Caco-2 (cell line): ENCODE measurements at regions not wholly inside any gene's neighbourhood (a gene's known extent, or its start where the extent isn't known, plus 50 kb on each side); places are given as distances from the start of the nearest gene placed in this dataset.

Source experiments
- BruUV-seq: library from RNA; stranded (reverse); fragments of 400-500 nt; replicated peaks from 2 replicates; lab custom pipeline; 2021; lab: Mats Ljungman, UMichigan
- CTCF ChIA-PET: fragments of 300-600 bp; sonication (Branson Sonifier 250); formaldehyde crosslinking; loops from one replicate; lab custom pipeline; 2022; ENCODE audit warnings: antibody characterized with exemption; lab: Charles Lee
- POLR2A ChIA-PET: fragments of 300-600 bp; sonication (Branson Sonifier 250); formaldehyde crosslinking; loops from one replicate; lab custom pipeline; 2022; ENCODE audit warnings: antibody characterized with exemption; lab: Charles Lee
- DNase-seq, 2 experiments: peaks; one replicate each; pipeline versions ENCODE4 v3.0.0 to v3.0.0-alpha.2; 2020 to 2022
- H3K27me3 ChIP-seq: replicated peaks from 2 replicates; pipeline ENCODE4 v1.6.0; 2011; ENCODE audit warnings: low read length; ENCODE audit not compliant: control insufficient read depth, insufficient read depth
- H3K36me3 ChIP-seq: 2 replicates; pipeline ENCODE4 v1.5.1; 2011; ENCODE audit warnings: low read length; ENCODE audit not compliant: control insufficient read depth, insufficient read depth
- H3K4me1 ChIP-seq: fragments of 250-450 bp; sonication (Bioruptor Pico); 2 replicates; pipeline ENCODE4 v1.5.1; 2020; ENCODE audit warnings: mild to moderate bottlenecking
- H3K4me3 ChIP-seq: 2 replicates; pipeline ENCODE4 v1.5.1; 2011; ENCODE audit warnings: low read depth, mild to moderate bottlenecking, control low read depth, low read length
- H3K9me3 ChIP-seq: fragments of 250-450 bp; sonication (Bioruptor Pico); 2 replicates; pipeline ENCODE4 v1.5.1; 2020; ENCODE audit warnings: mild to moderate bottlenecking, moderate library complexity
- H3K27ac Mint-ChIP-seq: one replicate; pipeline ENCODE4 v1.8.0; 2022; ENCODE audit warnings: mixed read lengths; ENCODE audit not compliant: unreplicated experiment
- H3K27me3 Mint-ChIP-seq: one replicate; pipeline ENCODE4 v1.8.0; 2022; ENCODE audit warnings: mixed read lengths; ENCODE audit not compliant: insufficient read depth, unreplicated experiment
- H3K36me3 Mint-ChIP-seq: one replicate; pipeline ENCODE4 v1.8.0; 2022; ENCODE audit warnings: mild to moderate bottlenecking, mixed read lengths; ENCODE audit not compliant: insufficient read depth, unreplicated experiment
- H3K4me1 Mint-ChIP-seq: one replicate; pipeline ENCODE4 v1.8.0; 2022; ENCODE audit warnings: low read depth, mixed read lengths; ENCODE audit not compliant: unreplicated experiment
- H3K4me3 Mint-ChIP-seq: one replicate; pipeline ENCODE4 v1.8.0; 2022; ENCODE audit warnings: mild to moderate bottlenecking, moderate library complexity, mixed read lengths; ENCODE audit not compliant: unreplicated experiment
- H3K9me3 Mint-ChIP-seq: one replicate; pipeline ENCODE4 v1.8.0; 2022; ENCODE audit warnings: mixed read lengths; ENCODE audit not compliant: unreplicated experiment
- intact Hi-C: fragments of 100-400 bp; cut with micrococcal nuclease; formaldehyde crosslinking; loops from one replicate; pipeline ENCODE4 v1.10.0; 2022; ENCODE audit not compliant: unreplicated experiment
- TF ChIP-seq, protein P1 (sequence below), 2 experiments: fragments of 200-600 bp in 1 of 2; IDR thresholded peaks; 1 replicate in 1 of 2; 2 replicates in 1 of 2; pipeline versions ENCODE4 v1.5.1 to v1.8.0; 2011 to 2022; ENCODE audit warnings: antibody characterized with exemption in 1 of 2, control low read depth in 1 of 2, inconsistent platforms in 1 of 2, low read depth in 1 of 2, low read length in 1 of 2, mild to moderate bottlenecking in 1 of 2, moderate library complexity in 1 of 2; ENCODE audit not compliant: insufficient read depth in 1 of 2, severe bottlenecking in 1 of 2, unreplicated experiment in 1 of 2

DNA sequence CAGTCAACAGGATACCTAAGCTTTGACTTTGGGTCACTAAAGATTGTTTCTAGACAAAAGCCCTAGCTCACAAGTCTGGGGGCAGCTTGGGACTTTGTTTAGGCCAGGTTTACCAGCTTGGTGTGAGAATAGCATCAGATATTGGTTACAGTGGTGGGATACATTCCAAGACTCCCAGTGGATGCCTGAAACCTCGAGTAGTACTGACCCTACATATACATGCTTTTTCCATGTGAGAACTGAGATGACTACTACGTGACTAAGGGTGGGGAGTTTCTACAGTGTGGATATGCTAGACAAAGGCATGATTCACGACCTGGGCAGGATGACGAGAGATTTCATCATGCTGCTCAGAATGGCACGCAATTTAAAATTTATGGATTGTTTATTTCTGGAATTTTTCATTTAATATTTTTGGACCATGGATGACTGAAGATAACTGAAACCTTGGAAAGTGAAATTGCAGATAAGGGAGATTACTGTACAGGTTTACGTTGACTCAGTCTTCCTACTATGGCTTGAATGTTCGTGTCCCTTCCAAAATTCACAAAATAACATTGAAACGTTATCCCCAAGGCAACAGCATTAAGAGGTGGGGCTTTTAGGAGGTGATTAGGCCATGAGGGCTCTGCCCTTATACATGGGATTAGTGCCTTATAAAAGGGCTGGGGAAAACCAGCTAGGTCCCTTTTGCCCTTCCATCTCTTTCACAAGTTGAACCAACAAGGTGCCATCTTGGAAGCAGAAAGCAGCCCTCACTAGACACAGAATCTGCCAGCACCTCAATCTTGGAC, 50.2 kb upstream of the CTAGE1 start:
- H3K36me3 Mint-ChIP-seq: peaks cover 17% of the 10 kb centered on the region
- ChIA-PET CTCF (interaction anchor here (2.4 kb wide), 1 partner anchor 95 kb away, joined by 15 read pairs; no protein-coding TSS in a partner anchor), POLR2A (no interaction called here)
- H3K9me3 Mint-ChIP-seq: no peaks in the 10 kb centered on the region
- no peaks in the 10 kb centered on the region for H3K9me3 ChIP-seq
- H3K36me3 ChIP-seq: no peaks in the 10 kb centered on the region
- peak in 1 of 2 experiments; percentile 42 for DNase-seq
- TF ChIP-seq, protein P1, sequence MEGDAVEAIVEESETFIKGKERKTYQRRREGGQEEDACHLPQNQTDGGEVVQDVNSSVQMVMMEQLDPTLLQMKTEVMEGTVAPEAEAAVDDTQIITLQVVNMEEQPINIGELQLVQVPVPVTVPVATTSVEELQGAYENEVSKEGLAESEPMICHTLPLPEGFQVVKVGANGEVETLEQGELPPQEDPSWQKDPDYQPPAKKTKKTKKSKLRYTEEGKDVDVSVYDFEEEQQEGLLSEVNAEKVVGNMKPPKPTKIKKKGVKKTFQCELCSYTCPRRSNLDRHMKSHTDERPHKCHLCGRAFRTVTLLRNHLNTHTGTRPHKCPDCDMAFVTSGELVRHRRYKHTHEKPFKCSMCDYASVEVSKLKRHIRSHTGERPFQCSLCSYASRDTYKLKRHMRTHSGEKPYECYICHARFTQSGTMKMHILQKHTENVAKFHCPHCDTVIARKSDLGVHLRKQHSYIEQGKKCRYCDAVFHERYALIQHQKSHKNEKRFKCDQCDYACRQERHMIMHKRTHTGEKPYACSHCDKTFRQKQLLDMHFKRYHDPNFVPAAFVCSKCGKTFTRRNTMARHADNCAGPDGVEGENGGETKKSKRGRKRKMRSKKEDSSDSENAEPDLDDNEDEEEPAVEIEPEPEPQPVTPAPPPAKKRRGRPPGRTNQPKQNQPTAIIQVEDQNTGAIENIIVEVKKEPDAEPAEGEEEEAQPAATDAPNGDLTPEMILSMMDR (IDR thresholded peaks at IDR 0.05; ENCODE audit: insufficient read depth in 1 of 2, low read depth in 1 of 2, low read length in 1 of 2, severe bottlenecking in 1 of 2, unreplicated experiment in 1 of 2): no peak
- peaks cover 53% of the 10 kb centered on the region for H3K4me1 Mint-ChIP-seq
- H3K27me3 ChIP-seq: no peaks in the 10 kb centered on the region
- BruUV-seq: no TSS peak
- no peak overlapping the region for H3K4me3 Mint-ChIP-seq
- peak overlapping the region; percentile 99 for H3K27ac Mint-ChIP-seq
- H3K4me1 ChIP-seq: peaks cover 74% of the 10 kb centered on the region
- no peaks in the 10 kb centered on the region for H3K27me3 Mint-ChIP-seq
- H3K4me3 ChIP-seq: no peak overlapping the region
- intact Hi-C loops: loop anchor here (2.0 to 10.0 kb wide), 2 partner anchors 293 to 473 kb away; no protein-coding TSS in a partner anchor

DNA sequence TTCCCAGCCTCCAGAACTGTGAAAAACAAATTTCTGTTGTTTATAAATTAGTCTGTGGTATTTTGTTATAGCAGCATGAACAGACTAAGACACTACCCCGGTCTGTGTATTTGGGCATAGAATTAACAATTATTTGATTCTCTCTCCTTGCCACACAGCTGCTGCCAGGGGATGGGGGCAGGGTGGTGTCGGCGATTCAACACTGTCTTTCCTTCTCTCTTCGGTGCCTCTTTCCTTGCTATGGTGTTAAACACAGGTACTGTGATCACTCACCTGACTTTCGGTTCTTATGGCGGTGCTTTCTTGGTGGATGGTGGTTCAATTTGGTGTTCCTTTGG, 50.8 kb upstream of the CTAGE1 start:
- intact Hi-C loops: loop anchor here (10.0 kb wide), 1 partner anchor 474 kb away; no protein-coding TSS in a partner anchor
- no peak overlapping the region for H3K4me3 ChIP-seq
- TF ChIP-seq, protein P1 (IDR thresholded peaks at IDR 0.05; ENCODE audit: insufficient read depth in 1 of 2, low read depth in 1 of 2, low read length in 1 of 2, severe bottlenecking in 1 of 2, unreplicated experiment in 1 of 2): no peak
- Mint-ChIP-seq H3K27me3 (no peaks in the 10 kb centered on the region), H3K27ac (peak overlapping the region; percentile 99), H3K4me1 (peaks cover 53% of the 10 kb centered on the region), H3K36me3 (peaks cover 17% of the 10 kb centered on the region), H3K9me3 (no peaks in the 10 kb centered on the region), H3K4me3 (peak overlapping the region; percentile 52)
- peaks cover 74% of the 10 kb centered on the region for H3K4me1 ChIP-seq
- H3K9me3 ChIP-seq: no peaks in the 10 kb centered on the region
- BruUV-seq: no TSS peak
- H3K27me3 ChIP-seq: no peaks in the 10 kb centered on the region
- ChIA-PET CTCF (no interaction called here), POLR2A (no interaction called here)
- no peak for DNase-seq
- H3K36me3 ChIP-seq: no peaks in the 10 kb centered on the region

DNA sequence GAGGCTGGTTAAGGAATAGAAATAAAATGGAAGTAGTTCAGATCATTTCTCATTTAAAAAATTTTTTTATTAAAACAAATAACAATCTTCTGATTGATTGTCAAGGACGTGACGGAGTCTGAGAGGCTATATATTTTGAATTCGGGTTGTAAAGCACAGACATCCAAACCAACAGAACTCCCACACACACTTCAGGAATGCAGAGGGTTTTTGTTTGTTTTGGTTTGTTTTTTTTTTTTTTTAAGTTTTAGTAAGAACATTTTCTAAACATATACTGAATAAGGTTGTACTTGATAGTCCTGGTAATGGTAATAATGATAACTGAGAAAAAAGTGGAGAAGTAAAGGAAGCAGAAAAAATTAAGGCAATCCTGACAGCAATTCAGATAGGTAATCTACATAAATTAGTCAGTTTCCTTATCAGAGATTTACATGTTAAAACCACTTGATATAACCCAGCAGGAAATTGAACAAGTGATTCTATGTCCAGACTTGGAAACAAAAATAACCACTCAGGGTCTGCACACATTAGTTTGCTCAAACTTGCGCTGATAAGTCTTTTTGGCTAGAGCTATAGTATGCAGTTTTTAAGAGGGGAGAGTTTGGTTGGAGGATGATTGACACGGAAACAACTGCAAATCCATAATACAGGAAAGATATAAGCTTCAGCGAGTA, 51.5 kb upstream of the CTAGE1 start:
- no TSS peak for BruUV-seq
- Histone ChIP-seq H3K4me3 (no peak overlapping the region), H3K36me3 (no peaks in the 10 kb centered on the region), H3K4me1 (peaks cover 74% of the 10 kb centered on the region), H3K9me3 (no peaks in the 10 kb centered on the region), H3K27me3 (no peaks in the 10 kb centered on the region)
- Mint-ChIP-seq H3K9me3 (no peaks in the 10 kb centered on the region), H3K4me3 (peak overlapping the region; percentile 52), H3K4me1 (peaks cover 53% of the 10 kb centered on the region), H3K27ac (peak overlapping the region; percentile 99), H3K27me3 (no peaks in the 10 kb centered on the region), H3K36me3 (peaks cover 17% of the 10 kb centered on the region)
- POLR2A ChIA-PET: no interaction called here
- CTCF ChIA-PET: no interaction called here
- TF ChIP-seq, protein P1 (IDR thresholded peaks at IDR 0.05; ENCODE audit: insufficient read depth in 1 of 2, low read depth in 1 of 2, low read length in 1 of 2, severe bottlenecking in 1 of 2, unreplicated experiment in 1 of 2): no peak
- DNase-seq: no peak
- intact Hi-C loops: loop anchor here (10.0 kb wide), 1 partner anchor 474 kb away; no protein-coding TSS in a partner anchor
